CD4-positive, alpha-beta T cell (primary cell): ENCODE measurements at regions not wholly inside any gene's neighbourhood (a gene's known extent, or its start where the extent isn't known, plus 50 kb on each side); places are given as distances from the start of the nearest gene placed in this dataset.

Experiments
- ATAC-seq: fragments of 200-7000 bp; cut with Tn5 transposase; one replicate; pipeline ENCODE4 v1.10.0; 2022; ENCODE audit warnings: mild to moderate bottlenecking; ENCODE audit not compliant: poor library complexity
- CTCF ChIA-PET: fragments of 350-600 bp; sonication (Branson Sonifier 250); formaldehyde crosslinking; loops from one replicate; lab custom pipeline; 2021; ENCODE audit warnings: antibody characterized with exemption, inconsistent platforms; lab: Charles Lee
- POLR2A ChIA-PET: fragments of 350-600 bp; sonication (Branson Sonifier 250); formaldehyde crosslinking; loops from one replicate; lab custom pipeline; 2021; ENCODE audit warnings: antibody characterized with exemption, inconsistent platforms; lab: Charles Lee
- DNase-seq, 14 experiments: peaks; one replicate each; pipeline ENCODE4 v3.0.0-alpha.2; 2013 to 2020; ENCODE audit warnings: mixed read lengths in 2 of 14
- H3K27ac ChIP-seq, 2 donors: one replicate each; pipeline versions ENCODE4 v1.5.1 to v1.7.0; 2013; ENCODE audit warnings: low read length in 2 of 2, low read depth in 1 of 2, mild to moderate bottlenecking in 1 of 2
- H3K27me3 ChIP-seq, 2 experiments: 1 replicate in 1 of 2; 2 replicates in 1 of 2; pipeline versions ENCODE4 v1.6.1 to v1.7.0; 2013; ENCODE audit warnings: low read length in 2 of 2, control low read depth in 1 of 2, mild to moderate bottlenecking in 1 of 2, moderate library complexity in 1 of 2; ENCODE audit not compliant: insufficient read depth in 2 of 2, control insufficient read depth in 1 of 2
- H3K36me3 ChIP-seq: one replicate; pipeline ENCODE4 v1.6.1; 2013; ENCODE audit warnings: low read length, control low read depth; ENCODE audit not compliant: insufficient read depth
- H3K4me1 ChIP-seq: one replicate; pipeline ENCODE4 v1.6.1; 2013; ENCODE audit warnings: low read length, control low read depth; ENCODE audit not compliant: insufficient read depth
- H3K4me3 ChIP-seq: one replicate; pipeline ENCODE4 v1.5.1; 2013; ENCODE audit warnings: mild to moderate bottlenecking, low read length, moderate library complexity
- H3K9me3 ChIP-seq, 2 experiments: 1 replicate in 1 of 2; 2 replicates in 1 of 2; pipeline versions ENCODE4 v1.6.1 to v1.7.0; 2013; ENCODE audit warnings: low read length in 2 of 2, mild to moderate bottlenecking in 2 of 2, control low read depth in 1 of 2, moderate library complexity in 1 of 2; ENCODE audit not compliant: control insufficient read depth in 1 of 2, insufficient read depth in 1 of 2
- H3K27ac Mint-ChIP-seq: one replicate; pipeline ENCODE4 v1.8.0; 2020; ENCODE audit warnings: mixed read lengths
- H3K27me3 Mint-ChIP-seq: one replicate; pipeline ENCODE4 v1.8.0; 2021; ENCODE audit warnings: mixed read lengths
- H3K36me3 Mint-ChIP-seq: one replicate; pipeline ENCODE4 v1.8.0; 2021; ENCODE audit warnings: low read depth, mixed read lengths
- H3K4me1 Mint-ChIP-seq: one replicate; pipeline ENCODE4 v1.8.0; 2021; ENCODE audit warnings: low read depth, mixed read lengths
- H3K4me3 Mint-ChIP-seq: one replicate; pipeline ENCODE4 v1.8.0; 2020; ENCODE audit warnings: mild to moderate bottlenecking, mixed read lengths
- H3K9me3 Mint-ChIP-seq: one replicate; pipeline ENCODE4 v1.8.0; 2020; ENCODE audit warnings: mixed read lengths
- CTCF ChIP-seq: fragments of 200-600 bp; IDR thresholded peaks from one replicate; pipeline ENCODE4 v1.8.0; 2022; ENCODE audit warnings: antibody characterized with exemption, mild to moderate bottlenecking
- intact Hi-C, 2 experiments: fragments of 100-400 bp; cut with DNase I in 1 of 2; cut with micrococcal nuclease in 1 of 2; formaldehyde crosslinking; loops; one replicate each; pipeline versions ENCODE4 v1.15.1 to v1.9.0; 2023 to 2025; cut with DNase I, micrococcal nuclease

GRCh38 chr5:99879791-99880511 lies 655.2 kb upstream of the FAM174A start:
- no peaks in the 10 kb centered on the region for H3K36me3 ChIP-seq
- Mint-ChIP-seq H3K27me3 (no peaks in the 10 kb centered on the region), H3K4me1 (no peaks in the 10 kb centered on the region), H3K4me3 (no peak overlapping the region), H3K36me3 (no peaks in the 10 kb centered on the region), H3K9me3 (peaks cover 4% of the 10 kb centered on the region), H3K27ac (no peak overlapping the region)
- intact Hi-C loops = no loop called here
- no peak overlapping the region for H3K27ac ChIP-seq
- ChIA-PET CTCF (no interaction called here), POLR2A (no interaction called here)
- no peaks in the 10 kb centered on the region for H3K4me1 ChIP-seq
- no peak for TF ChIP-seq CTCF
- no peak overlapping the region for H3K4me3 ChIP-seq
- peaks cover 0 to 10% of the 10 kb centered on the region in 2 experiments for H3K9me3 ChIP-seq
- ATAC-seq = no peak
- H3K27me3 ChIP-seq = no peaks in the 10 kb centered on the region
- DNase-seq = no peak

GRCh38 chr5:99878830-99879229 lies 656.3 kb upstream of the FAM174A start:
- Mint-ChIP-seq H3K27me3 (no peaks in the 10 kb centered on the region), H3K9me3 (peaks cover 4% of the 10 kb centered on the region), H3K4me1 (no peaks in the 10 kb centered on the region), H3K36me3 (no peaks in the 10 kb centered on the region), H3K27ac (no peak overlapping the region), H3K4me3 (no peak overlapping the region)
- ChIA-PET POLR2A (no interaction called here), CTCF (no interaction called here)
- H3K27ac ChIP-seq = no peak overlapping the region
- H3K27me3 ChIP-seq = no peaks in the 10 kb centered on the region
- no peak overlapping the region for H3K4me3 ChIP-seq
- DNase-seq (no peak), ATAC-seq (no peak)
- peaks cover 0 to 10% of the 10 kb centered on the region in 2 experiments for H3K9me3 ChIP-seq
- H3K36me3 ChIP-seq = no peaks in the 10 kb centered on the region
- no peaks in the 10 kb centered on the region for H3K4me1 ChIP-seq
- TF ChIP-seq CTCF = no peak
- intact Hi-C loops = no loop called here

- Histone ChIP-seq H3K4me1 (no peaks in the 10 kb centered on the region), H3K27ac (no peak overlapping the region), H3K9me3 (peaks cover 0 to 5% of the 10 kb centered on the region in 2 experiments), H3K36me3 (no peaks in the 10 kb centered on the region), H3K4me3 (no peak overlapping the region), H3K27me3 (no peaks in the 10 kb centered on the region)
- Mint-ChIP-seq H3K36me3 (no peaks in the 10 kb centered on the region), H3K4me1 (no peaks in the 10 kb centered on the region), H3K4me3 (no peak overlapping the region), H3K27me3 (no peaks in the 10 kb centered on the region), H3K9me3 (peaks cover 8% of the 10 kb centered on the region), H3K27ac (no peak overlapping the region)
- CTCF ChIA-PET = interaction anchor here (0.6 kb wide), 1 partner anchor 765 kb away, joined by 3 read pairs; no protein-coding TSS in a partner anchor
- TF ChIP-seq CTCF = no peak
- POLR2A ChIA-PET = no interaction called here
- DNase-seq (no peak), ATAC-seq (no peak)
- intact Hi-C loops = no loop called here
Observed at GRCh38 chr5:99866740-99867139, 668.4 kb upstream of the FAM174A start.
